ENCODE measurements at regions not wholly inside any gene's neighbourhood (a gene's known extent, or its start where the extent isn't known, plus 50 kb on each side); places are given as distances from the start of the nearest gene placed in this dataset.

DNA sequence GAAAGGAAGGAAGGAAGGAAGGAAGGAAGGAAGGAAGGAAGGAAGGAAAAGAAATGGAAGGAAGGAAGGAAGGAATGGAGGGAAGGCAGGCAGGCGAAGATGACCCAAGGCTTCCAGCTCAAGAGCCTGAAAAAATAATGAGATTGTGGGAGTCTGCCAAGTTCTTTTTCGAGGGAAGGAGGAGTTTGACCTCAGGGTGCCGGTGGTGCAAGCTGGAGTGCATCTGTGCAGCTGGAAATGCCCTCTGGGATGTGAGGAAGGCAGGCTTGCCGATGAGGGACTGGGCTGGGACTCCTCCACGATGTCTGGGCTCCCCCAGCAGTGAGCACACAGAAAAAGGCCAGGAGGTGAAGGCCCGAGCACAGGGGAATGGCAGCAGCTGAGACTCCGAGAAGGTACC is 154.9 kb upstream of the DAPK1 start:
- intact Hi-C loops (cut with DNase I; ENCODE audit: low total_unique reads), result loop anchor here (5.0 kb wide), 2 partner anchors 150 to 325 kb away; no protein-coding TSS in a partner anchor
- H3K27me3 ChIP-seq, result peaks cover 0 to 4% (median 0%) of the 10 kb centered on the region in 3 donors
- H3K9me3 ChIP-seq, result no peaks in the 10 kb centered on the region
- 35 to 46% (median 40%) methylated on average over 7 of the region's 7 CpGs for WGBS, 5 donors
- no peak overlapping the region for H3K4me3 ChIP-seq
- DNase-seq, result peak in 1 of 2 donors; percentile 60
- H3K4me1 ChIP-seq, result peaks cover 0 to 18% (median 4%) of the 10 kb centered on the region in 4 donors
- H3K27ac ChIP-seq, result peak overlapping the region in 1 of 5 donors; percentile 11
- TF ChIP-seq POLR2AphosphoS5 (IDR thresholded peaks at IDR 0.05), result no peak
- TF ChIP-seq, protein P1, sequence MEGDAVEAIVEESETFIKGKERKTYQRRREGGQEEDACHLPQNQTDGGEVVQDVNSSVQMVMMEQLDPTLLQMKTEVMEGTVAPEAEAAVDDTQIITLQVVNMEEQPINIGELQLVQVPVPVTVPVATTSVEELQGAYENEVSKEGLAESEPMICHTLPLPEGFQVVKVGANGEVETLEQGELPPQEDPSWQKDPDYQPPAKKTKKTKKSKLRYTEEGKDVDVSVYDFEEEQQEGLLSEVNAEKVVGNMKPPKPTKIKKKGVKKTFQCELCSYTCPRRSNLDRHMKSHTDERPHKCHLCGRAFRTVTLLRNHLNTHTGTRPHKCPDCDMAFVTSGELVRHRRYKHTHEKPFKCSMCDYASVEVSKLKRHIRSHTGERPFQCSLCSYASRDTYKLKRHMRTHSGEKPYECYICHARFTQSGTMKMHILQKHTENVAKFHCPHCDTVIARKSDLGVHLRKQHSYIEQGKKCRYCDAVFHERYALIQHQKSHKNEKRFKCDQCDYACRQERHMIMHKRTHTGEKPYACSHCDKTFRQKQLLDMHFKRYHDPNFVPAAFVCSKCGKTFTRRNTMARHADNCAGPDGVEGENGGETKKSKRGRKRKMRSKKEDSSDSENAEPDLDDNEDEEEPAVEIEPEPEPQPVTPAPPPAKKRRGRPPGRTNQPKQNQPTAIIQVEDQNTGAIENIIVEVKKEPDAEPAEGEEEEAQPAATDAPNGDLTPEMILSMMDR (IDR thresholded peaks at IDR 0.05), result no peak
- no peak for TF ChIP-seq EP300 (IDR thresholded peaks at IDR 0.05)
- no peak for TF ChIP-seq POLR2A (IDR thresholded peaks at IDR 0.05)
- no peaks in the 10 kb centered on the region for H3K36me3 ChIP-seq

DNA sequence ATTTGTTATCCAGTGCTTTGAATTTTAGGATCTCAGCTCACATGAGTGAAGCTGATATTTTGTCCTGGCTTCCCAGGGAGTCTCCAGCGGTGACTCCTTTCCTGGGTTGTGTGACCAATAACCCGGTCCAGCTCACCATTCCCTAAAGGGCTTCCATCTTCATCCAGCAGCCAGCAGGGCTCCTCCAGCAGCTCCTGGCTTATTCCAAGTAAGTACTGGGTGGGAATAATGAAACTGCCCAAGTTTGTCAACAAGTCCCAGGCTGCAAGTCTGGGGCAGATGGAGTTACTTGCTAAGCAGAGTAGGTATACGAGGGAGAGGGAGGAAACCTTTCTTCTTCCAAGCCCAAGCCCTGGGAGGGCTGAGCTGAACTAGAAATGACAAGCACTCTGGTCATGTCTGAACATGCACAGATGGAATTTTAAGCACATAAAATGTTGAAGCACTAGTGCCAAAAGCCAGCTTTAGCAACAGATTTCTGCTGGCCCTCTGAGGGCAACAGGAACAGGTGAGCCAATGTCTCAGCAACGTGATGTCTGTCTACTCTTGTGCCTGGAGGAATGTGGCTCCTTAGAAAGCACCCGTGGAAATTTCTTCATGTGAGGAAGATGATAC is 153.7 kb upstream of the DAPK1 start:
- H3K36me3 ChIP-seq, result no peaks in the 10 kb centered on the region
- TF ChIP-seq, protein P1 (IDR thresholded peaks at IDR 0.05), result no peak
- TF ChIP-seq EP300 (IDR thresholded peaks at IDR 0.05) (no peak), POLR2A (IDR thresholded peaks at IDR 0.05) (no peak), POLR2AphosphoS5 (IDR thresholded peaks at IDR 0.05) (no peak)
- 68 to 87% (median 77%) methylated on average over 5 of the region's 5 CpGs for WGBS, 5 donors
- H3K9me3 ChIP-seq, result no peaks in the 10 kb centered on the region
- no peak overlapping the region for H3K27ac ChIP-seq
- no peak for DNase-seq
- peaks cover 0 to 14% (median 2%) of the 10 kb centered on the region in 4 donors for H3K4me1 ChIP-seq
- no peak overlapping the region for H3K4me3 ChIP-seq
- intact Hi-C loops (cut with DNase I; ENCODE audit: low total_unique reads), result loop anchor here (5.0 kb wide), 2 partner anchors 148 to 323 kb away; no protein-coding TSS in a partner anchor
- no peaks in the 10 kb centered on the region for H3K27me3 ChIP-seq

DNA sequence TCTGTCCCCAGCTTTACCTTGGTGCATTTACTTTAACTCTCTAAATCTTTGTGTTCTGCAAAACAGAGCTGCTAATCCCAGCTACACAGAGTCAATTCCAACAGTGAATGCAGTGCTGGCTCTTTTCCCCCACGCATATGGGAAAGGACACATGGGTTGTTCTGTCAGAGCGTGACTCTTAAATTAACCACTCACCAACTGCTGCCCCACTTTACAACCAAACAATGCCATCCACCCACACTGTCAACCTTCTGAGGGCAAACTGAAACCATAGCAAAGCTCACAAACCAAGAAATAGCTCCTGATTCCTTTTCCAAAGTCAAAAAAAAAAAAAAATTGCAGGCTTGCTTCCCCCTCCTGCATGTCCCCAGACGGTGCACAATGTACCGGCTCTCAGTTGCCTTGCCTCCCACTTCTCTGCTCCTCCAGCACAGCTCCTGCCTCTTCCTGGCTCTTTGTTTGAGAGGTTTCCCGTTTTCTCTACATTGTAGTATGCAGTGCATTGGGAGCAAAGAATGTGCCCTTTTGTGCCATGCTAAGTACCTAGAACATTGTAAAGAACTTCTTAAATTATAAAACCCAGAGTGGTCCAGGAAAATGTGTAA is 151.5 kb upstream of the DAPK1 start:
- intact Hi-C loops (cut with DNase I; ENCODE audit: low total_unique reads), result no loop called here
- no peaks in the 10 kb centered on the region for H3K36me3 ChIP-seq
- WGBS, 5 donors, result 56 to 69% (median 58%) methylated on average over 5 of the region's 5 CpGs
- H3K9me3 ChIP-seq, result no peaks in the 10 kb centered on the region
- no peak for DNase-seq
- H3K4me3 ChIP-seq, result no peak overlapping the region
- no peaks in the 10 kb centered on the region for H3K27me3 ChIP-seq
- H3K4me1 ChIP-seq, result peaks cover 0 to 14% (median 2%) of the 10 kb centered on the region in 4 donors
- TF ChIP-seq EP300 (IDR thresholded peaks at IDR 0.05) (no peak), POLR2A (IDR thresholded peaks at IDR 0.05) (no peak), POLR2AphosphoS5 (IDR thresholded peaks at IDR 0.05) (no peak)
- TF ChIP-seq, protein P1 (IDR thresholded peaks at IDR 0.05), result no peak
- no peak overlapping the region for H3K27ac ChIP-seq

DNA sequence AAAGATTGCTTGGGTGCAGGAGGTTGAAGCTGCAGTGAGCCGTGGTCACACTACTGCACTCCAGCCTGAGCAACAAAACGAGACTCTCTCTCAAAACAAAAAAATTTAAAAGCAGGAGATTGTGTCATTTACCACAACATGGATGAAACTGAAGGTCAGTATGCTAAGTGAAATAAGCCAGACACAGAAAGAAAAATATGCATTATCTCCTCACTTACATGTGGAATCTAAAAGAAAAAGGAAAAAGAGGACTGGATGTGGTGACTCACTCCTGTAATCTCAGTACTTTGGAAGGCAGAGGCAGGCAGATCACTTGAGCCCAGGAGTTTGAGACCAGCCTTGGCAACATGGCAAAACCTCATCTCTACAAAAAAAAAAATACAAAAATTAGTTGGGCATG is 146.8 kb upstream of the DAPK1 start:
- H3K36me3 ChIP-seq, result no peaks in the 10 kb centered on the region
- no peaks in the 10 kb centered on the region for H3K9me3 ChIP-seq
- no peak overlapping the region for H3K27ac ChIP-seq
- no peaks in the 10 kb centered on the region for H3K4me1 ChIP-seq
- H3K4me3 ChIP-seq, result no peak overlapping the region
- intact Hi-C loops (cut with DNase I; ENCODE audit: low total_unique reads), result loop anchor here (5.0 kb wide), 1 partner anchor 126 kb away; no protein-coding TSS in a partner anchor
- TF ChIP-seq POLR2A (IDR thresholded peaks at IDR 0.05) (no peak), POLR2AphosphoS5 (IDR thresholded peaks at IDR 0.05) (no peak), EP300 (IDR thresholded peaks at IDR 0.05) (no peak)
- TF ChIP-seq, protein P1 (IDR thresholded peaks at IDR 0.05), result no peak
- no peaks in the 10 kb centered on the region for H3K27me3 ChIP-seq
- WGBS, 5 donors, result 64 to 87% (median 81%) methylated on average over 2 of the region's 2 CpGs
- no peak for DNase-seq

Data from stomach (tissue), 8 donors.